H1 (cell line): ENCODE measurements at regions not wholly inside any gene's neighbourhood (a gene's known extent, or its start where the extent isn't known, plus 50 kb on each side); places are given as distances from the start of the nearest gene placed in this dataset.

Source experiments
- BCL11A ChIP-seq, 2 experiments: IDR thresholded peaks; one replicate each; pipeline ENCODE4 v1.6.1; 2011; ENCODE audit warnings: low read depth in 2 of 2, low read length in 2 of 2, mild to moderate bottlenecking in 2 of 2
- CREB1 ChIP-seq: IDR thresholded peaks from 2 replicates; pipeline ENCODE4 v1.6.1; 2012; ENCODE audit warnings: inconsistent platforms
- EZH2 ChIP-seq: fragments of 200-600 bp; sonication (generic); IDR thresholded peaks from 2 replicates; pipeline ENCODE4 v1.7.1; 2012; ENCODE audit warnings: low read depth, mild to moderate bottlenecking, moderate library complexity, low read length, inconsistent platforms; ENCODE audit not compliant: severe bottlenecking
- FOSL1 ChIP-seq: IDR thresholded peaks from 2 replicates; pipeline ENCODE4 v1.6.1; 2011; ENCODE audit warnings: mild to moderate bottlenecking, low read depth, low read length, moderate library complexity; ENCODE audit not compliant: insufficient read depth
- POLR2AphosphoS5 ChIP-seq: IDR thresholded peaks from 2 replicates; pipeline ENCODE4 v1.6.1; 2011; ENCODE audit warnings: low read depth, low read length
- RFX5 ChIP-seq: IDR thresholded peaks from 2 replicates; pipeline ENCODE4 v1.6.1; 2011; ENCODE audit warnings: low read depth, low read length, improper control_type of control experiment, borderline replicate concordance
- SAP30 ChIP-seq: fragments of 300-600 bp; sonication (generic); IDR thresholded peaks from 2 replicates; pipeline ENCODE4 v1.7.1; 2012; ENCODE audit warnings: low read length, moderate library complexity, mild to moderate bottlenecking, inconsistent platforms; ENCODE audit not compliant: insufficient read depth, insufficient replicate concordance

GRCh38 chr22:47315862-47316419 lies 553.5 kb downstream of the TBC1D22A start:
- TF ChIP-seq POLR2AphosphoS5 (no peak), SAP30 (no peak), FOSL1 (no peak), RFX5 (no peak), CREB1 (no peak), BCL11A (IDR thresholded peaks at IDR 0.05; ENCODE audit: low read depth in 2 of 2, low read length in 2 of 2) (no peak), EZH2 (no peak)
